Glutamatergic neuron (in vitro differentiated cells): ENCODE measurements at regions not wholly inside any gene's neighbourhood (a gene's known extent, or its start where the extent isn't known, plus 50 kb on each side); places are given as distances from the start of the nearest gene placed in this dataset.

Experiments
- DNase-seq: peaks from one replicate; pipeline ENCODE4 v3.0.0; 2022
- H3K27ac Mint-ChIP-seq: one replicate; pipeline ENCODE4 v1.8.0; 2020; ENCODE audit warnings: mild to moderate bottlenecking, mixed read lengths, inconsistent platforms; ENCODE audit not compliant: unreplicated experiment
- H3K27me3 Mint-ChIP-seq: one replicate; pipeline ENCODE4 v1.8.0; 2020; ENCODE audit warnings: mild to moderate bottlenecking, moderate library complexity, mixed read lengths, inconsistent platforms; ENCODE audit not compliant: unreplicated experiment
- H3K36me3 Mint-ChIP-seq: one replicate; pipeline ENCODE4 v1.8.0; 2020; ENCODE audit warnings: mild to moderate bottlenecking, mixed read lengths, inconsistent platforms; ENCODE audit not compliant: unreplicated experiment
- H3K4me1 Mint-ChIP-seq: one replicate; pipeline ENCODE4 v1.8.0; 2020; ENCODE audit warnings: mild to moderate bottlenecking, low read depth, mixed read lengths, inconsistent platforms; ENCODE audit not compliant: unreplicated experiment
- H3K4me3 Mint-ChIP-seq: one replicate; pipeline ENCODE4 v1.8.0; 2020; ENCODE audit warnings: mild to moderate bottlenecking, mixed read lengths, inconsistent platforms; ENCODE audit not compliant: unreplicated experiment
- H3K9me3 Mint-ChIP-seq: one replicate; pipeline ENCODE4 v1.8.0; 2020; ENCODE audit warnings: mild to moderate bottlenecking, moderate library complexity, mixed read lengths, inconsistent platforms; ENCODE audit not compliant: unreplicated experiment
- CTCF ChIP-seq: fragments of 200-600 bp; sonication (generic); IDR thresholded peaks from one replicate; pipeline ENCODE4 v1.5.0; 2021; ENCODE audit not compliant: partially characterized antibody, unreplicated experiment

- H3K36me3 Mint-ChIP-seq: no peaks in the 10 kb centered on the region
- no peaks in the 10 kb centered on the region for H3K27me3 Mint-ChIP-seq
- H3K27ac Mint-ChIP-seq: no peak overlapping the region
- no peaks in the 10 kb centered on the region for H3K4me1 Mint-ChIP-seq
- no peaks in the 10 kb centered on the region for H3K9me3 Mint-ChIP-seq
- no peak for TF ChIP-seq CTCF
- no peak for DNase-seq
- no peak overlapping the region for H3K4me3 Mint-ChIP-seq
Measured at GRCh38 chr5:106415541-106415940, 1255.2 kb downstream of the EFNA5 start.

GRCh38 chr5:106414342-106414741, 1256.4 kb downstream of the EFNA5 start:
- no peak overlapping the region for H3K4me3 Mint-ChIP-seq
- TF ChIP-seq CTCF: no peak
- no peaks in the 10 kb centered on the region for H3K36me3 Mint-ChIP-seq
- DNase-seq: no peak
- no peak overlapping the region for H3K27ac Mint-ChIP-seq
- no peaks in the 10 kb centered on the region for H3K27me3 Mint-ChIP-seq
- no peaks in the 10 kb centered on the region for H3K4me1 Mint-ChIP-seq
- no peaks in the 10 kb centered on the region for H3K9me3 Mint-ChIP-seq

- Mint-ChIP-seq H3K4me1 (no peaks in the 10 kb centered on the region), H3K4me3 (no peak overlapping the region), H3K27me3 (no peaks in the 10 kb centered on the region), H3K36me3 (no peaks in the 10 kb centered on the region), H3K9me3 (no peaks in the 10 kb centered on the region), H3K27ac (no peak overlapping the region)
- DNase-seq: no peak
- TF ChIP-seq CTCF: no peak
Measured at GRCh38 chr5:106412606-106413005, 1258.1 kb downstream of the EFNA5 start.

DNA sequence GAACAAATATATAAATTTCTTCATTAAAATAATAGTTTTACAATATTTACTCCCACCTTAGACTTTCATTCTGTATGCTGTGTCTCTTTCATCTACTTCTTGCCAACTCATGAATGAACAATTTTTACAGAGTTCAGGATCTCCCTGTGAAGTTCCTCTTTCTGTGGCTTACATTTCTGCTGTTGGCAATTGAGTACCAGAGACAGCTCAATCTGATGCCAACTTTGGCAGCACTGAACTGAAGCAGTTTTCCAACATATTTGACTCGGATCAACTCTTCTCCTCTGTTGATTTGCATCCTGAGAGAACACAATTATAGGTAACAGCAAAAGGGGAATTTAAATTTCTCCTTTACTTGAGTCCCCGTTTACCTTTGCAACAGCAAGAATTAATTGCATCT, 1262.2 kb downstream of the EFNA5 start:
- Mint-ChIP-seq H3K36me3 (no peaks in the 10 kb centered on the region), H3K27me3 (no peaks in the 10 kb centered on the region), H3K4me3 (no peak overlapping the region), H3K9me3 (no peaks in the 10 kb centered on the region), H3K27ac (no peak overlapping the region), H3K4me1 (no peaks in the 10 kb centered on the region)
- no peak for TF ChIP-seq CTCF
- no peak for DNase-seq

- H3K4me3 Mint-ChIP-seq: no peak overlapping the region
Measured at GRCh38 chr5:106408141-106408540, 1262.6 kb downstream of the EFNA5 start.

More at GRCh38 chr5:106408141-106408540, 1262.6 kb downstream of the EFNA5 start:
- TF ChIP-seq CTCF: no peak
- DNase-seq: no peak
- Mint-ChIP-seq H3K27ac (no peak overlapping the region), H3K36me3 (no peaks in the 10 kb centered on the region), H3K9me3 (no peaks in the 10 kb centered on the region), H3K4me1 (no peaks in the 10 kb centered on the region), H3K27me3 (no peaks in the 10 kb centered on the region)
